K562 (cell line): ENCODE measurements at regions not wholly inside any gene's neighbourhood (a gene's known extent, or its start where the extent isn't known, plus 50 kb on each side); places are given as distances from the start of the nearest gene placed in this dataset.
A peak's percentile ranks its signal among the peaks of the same experiment; 100 is the strongest.

Experiments
- ATAC-seq: fragments of 200-7000 bp; cut with Tn5 transposase; 3 replicates; pipeline ENCODE4 v1.9.1; 2020; ENCODE audit warnings: moderate library complexity
- BruUV-seq: library from RNA; stranded (reverse); fragments of 400-500 nt; replicated peaks from 2 replicates; lab custom pipeline; 2021; lab: Mats Ljungman, UMichigan
- CTCF ChIA-PET: fragments of 300-600 bp; formaldehyde crosslinking; extraction: SDS; loops from one replicate; lab custom pipeline; 2021; ENCODE audit warnings: low intra/inter-chr PET ratio; lab: Yijun Ruan, JAX
- POLR2A ChIA-PET: fragments of 300-600, 350-650 bp; sonication (Branson Sonifier 250); formaldehyde crosslinking; extraction: SDS; loops from one replicate; lab custom pipeline; 2021; ENCODE audit warnings: antibody characterized with exemption, inconsistent platforms; lab: Yijun Ruan, JAX
- DNase-seq, 4 experiments: peaks; one replicate each; pipeline versions ENCODE4 v3.0.0 to v3.0.0-alpha.2; 2011 to 2018; ENCODE audit warnings: low spot score in 3 of 4, mixed read lengths in 3 of 4; ENCODE audit errors: extremely low read depth in 1 of 4
- FAIRE-seq: peaks from 2 replicates; lab custom pipeline; 2011; peaks lifted over from hg19 to GRCh38; lab: Jason Lieb, UNC
- H2AFZ ChIP-seq: 2 replicates; pipeline ENCODE4 v1.6.0; 2011; ENCODE audit warnings: low read depth, low read length, control low read depth, inconsistent platforms
- H3K27ac ChIP-seq: fragments of 200-600 bp; 3 replicates; pipeline ENCODE4 v1.8.0; 2011; ENCODE audit warnings: low read depth, mild to moderate bottlenecking, control low read depth, inconsistent platforms, low read length, moderate library complexity, mixed read lengths; ENCODE audit errors: extremely low read depth
- H3K27me3 ChIP-seq, 2 experiments: fragments of 300-600 bp in 1 of 2; 2 replicates in 1 of 2; 3 replicates in 1 of 2; pipeline versions ENCODE4 v1.6.0 to v1.8.0; 2011; ENCODE audit warnings: inconsistent platforms in 2 of 2, low read length in 2 of 2, mild to moderate bottlenecking in 1 of 2, mixed read lengths in 1 of 2, moderate library complexity in 1 of 2; ENCODE audit not compliant: control insufficient read depth in 2 of 2, insufficient read depth in 2 of 2
- H3K36me3 ChIP-seq: fragments of 300-600 bp; 3 replicates; pipeline ENCODE4 v1.8.0; 2011; ENCODE audit warnings: mild to moderate bottlenecking, low read length, inconsistent platforms; ENCODE audit not compliant: control insufficient read depth, insufficient read depth
- H3K4me1 ChIP-seq, 2 experiments: fragments of 200-600 bp in 1 of 2; replicated peaks in 1 of 2; 2 replicates in 1 of 2; 3 replicates in 1 of 2; pipeline versions ENCODE4 v1.5.1 to v1.8.0; 2011; ENCODE audit warnings: inconsistent platforms in 2 of 2, low read length in 2 of 2, mild to moderate bottlenecking in 1 of 2, mixed read lengths in 1 of 2, moderate library complexity in 1 of 2; ENCODE audit not compliant: control insufficient read depth in 2 of 2, insufficient read depth in 2 of 2
- H3K4me2 ChIP-seq: 2 replicates; pipeline ENCODE4 v1.6.1; 2011; ENCODE audit warnings: low read length, control low read depth, inconsistent platforms, mixed read lengths; ENCODE audit not compliant: insufficient read depth
- H3K4me3 ChIP-seq: fragments of 200-600 bp; sonication (generic), shearing (Covaris generic); 2 replicates; pipeline ENCODE4 v1.5.1; 2016; ENCODE audit warnings: control low read depth, inconsistent platforms
- H3K79me2 ChIP-seq: fragments of 200-600 bp; 3 replicates; pipeline ENCODE4 v1.8.0; 2011; ENCODE audit warnings: low read length, inconsistent platforms; ENCODE audit not compliant: control insufficient read depth, insufficient read depth
- H3K9ac ChIP-seq, 2 experiments: 2 replicates each; pipeline versions ENCODE4 v1.6.0 to v1.6.1; 2011; ENCODE audit warnings: low read depth in 2 of 2, low read length in 2 of 2, control low read depth in 1 of 2, inconsistent platforms in 1 of 2, mild to moderate bottlenecking in 1 of 2, mixed read lengths in 1 of 2; ENCODE audit not compliant: insufficient read depth in 1 of 2
- H3K9me1 ChIP-seq: one replicate; pipeline ENCODE4 v1.6.0; 2011; ENCODE audit warnings: inconsistent platforms, mild to moderate bottlenecking, low read length, moderate library complexity; ENCODE audit not compliant: control insufficient read depth, insufficient read depth
- H3K9me3 ChIP-seq: replicated peaks from 2 replicates; pipeline ENCODE4 v1.5.1; 2011; ENCODE audit warnings: low read depth, low read length, inconsistent platforms; ENCODE audit not compliant: control insufficient read depth, insufficient read depth
- H4K20me1 ChIP-seq: replicated peaks from 2 replicates; pipeline ENCODE4 v1.6.1; 2011; ENCODE audit warnings: low read length, inconsistent platforms, mixed read lengths; ENCODE audit not compliant: control insufficient read depth, insufficient read depth
- ATF3 ChIP-seq, 2 experiments: fragments of 450-650 bp in 1 of 2; sonication (generic) in 1 of 2; formaldehyde crosslinking in 1 of 2; IDR thresholded peaks in 1 of 2; conservative IDR thresholded peaks in 1 of 2; 2 replicates each; pipeline versions ENCODE4 v1.6.1 to v1.8.1; 2016 to 2023; ENCODE audit warnings: mild to moderate bottlenecking in 2 of 2, moderate library complexity in 2 of 2, inconsistent platforms in 1 of 2, missing genetic modification reagents in 1 of 2
- BCLAF1 ChIP-seq, 2 experiments: fragments of 450-650 bp in 1 of 2; IDR thresholded peaks; 2 replicates each; pipeline ENCODE4 v1.6.1; 2011 to 2017; ENCODE audit warnings: low read depth in 2 of 2, antibody characterized with exemption in 1 of 2, borderline replicate concordance in 1 of 2, low read length in 1 of 2, mild to moderate bottlenecking in 1 of 2, mixed read lengths in 1 of 2; ENCODE audit not compliant: control insufficient read depth in 1 of 2
- MEIS2 ChIP-seq: fragments of 450-650 bp; IDR thresholded peaks from 2 replicates; pipeline ENCODE4 v1.6.1; 2014; ENCODE audit warnings: mild to moderate bottlenecking; ENCODE audit not compliant: partially characterized antibody
- NR1H2 ChIP-seq: sonication (generic); formaldehyde crosslinking; IDR thresholded peaks from 2 replicates; pipeline ENCODE4 v1.4.0; 2020; ENCODE audit warnings: mild to moderate bottlenecking, missing genetic modification reagents
- ZBTB40 ChIP-seq, 2 experiments: fragments of 450-650 bp in 1 of 2; sonication (generic) in 1 of 2; formaldehyde crosslinking in 1 of 2; IDR thresholded peaks; 2 replicates each; pipeline versions ENCODE4 v1.7.1 to v1.9.0; 2016 to 2022; ENCODE audit warnings: inconsistent platforms in 1 of 2, mild to moderate bottlenecking in 1 of 2, missing genetic modification reagents in 1 of 2
- ZNF586 ChIP-seq: fragments of 450-650 bp; formaldehyde crosslinking; conservative IDR thresholded peaks from 2 replicates; pipeline ENCODE4 v1.4.0; 2020; ENCODE audit warnings: mild to moderate bottlenecking, moderate library complexity
- WGBS: fragments of 100-300 bp; shearing (Covaris generic); methylation state at CpG from one replicate; pipeline ENCODE4 v1.1.6; 2016; ENCODE audit warnings: low coverage, mixed read lengths; ENCODE audit not compliant: insufficient coverage; ENCODE audit errors: missing lambda C conversion rate; 5-methylcytosine and 5-hydroxymethylcytosine counted together
- in situ Hi-C: fragments of 300-500 bp; cut with MboI; formaldehyde crosslinking; loops from 4 replicates; pipeline ENCODE4 v1.15.0; 2018; ENCODE audit warnings: inconsistent platforms, mixed read lengths
- intact Hi-C: fragments of 100-400 bp; cut with micrococcal nuclease; formaldehyde crosslinking; loops from 2 replicates; pipeline ENCODE4 v1.14.2; 2022

GRCh38 chr7:81167934-81168333 is 249.1 kb upstream of the SEMA3C start:
- Histone ChIP-seq H3K79me2 (no peaks in the 10 kb centered on the region), H3K4me2 (no peak overlapping the region), H3K27me3 (no peaks in the 10 kb centered on the region), H3K9me3 (peaks cover 3% of the 10 kb centered on the region; the same call in 1 of the 2 replicates), H3K36me3 (no peaks in the 10 kb centered on the region), H2AFZ (no peak overlapping the region), H4K20me1 (no peaks in the 10 kb centered on the region), H3K27ac (no peak overlapping the region), H3K9me1 (no peaks in the 10 kb centered on the region), H3K9ac (no peak overlapping the region), H3K4me1 (no peaks in the 10 kb centered on the region), H3K4me3 (no peak overlapping the region)
- no peak for ATAC-seq
- CTCF ChIA-PET = no interaction called here
- intact Hi-C loops (no loop called here), in situ Hi-C loops (no loop called here)
- no peak for FAIRE-seq
- POLR2A ChIA-PET = no interaction called here
- no TSS peak for BruUV-seq
- no peak for TF ChIP-seq BCLAF1 (IDR thresholded peaks at IDR 0.05; ENCODE audit: borderline replicate concordance in 1 of 2, control insufficient read depth in 1 of 2, low read depth in 2 of 2, low read length in 1 of 2)
- TF ChIP-seq NR1H2 = no peak
- no peak for TF ChIP-seq ZNF586
- TF ChIP-seq ZBTB40 (IDR thresholded peaks at IDR 0.05) = no peak
- TF ChIP-seq ZBTB40 (CRISPR knock-in tag; IDR thresholded peaks at IDR 0.05) = no peak
- peak; percentile 15 for TF ChIP-seq MEIS2
- TF ChIP-seq ATF3 (IDR thresholded peaks at IDR 0.05) = peak; percentile 32; the same call in 1 of the 2 replicates
- no peak for TF ChIP-seq ATF3 (CRISPR knock-in tag; conservative IDR thresholded peaks at IDR 0.05)
- DNase-seq = no peak
- 10% methylated on average over 1 of the region's 1 CpG for WGBS
